Germinal center (tissue), 1 donor: ENCODE measurements at regions not wholly inside any gene's neighbourhood (a gene's known extent, or its start where the extent isn't known, plus 50 kb on each side); places are given as distances from the start of the nearest gene placed in this dataset.
"Not testable (repeated sequence)": the region's sequence is repeated elsewhere in the genome, so short reads cannot be mapped to it uniquely, and the experiment has no call there.

Experiments used
- DNase-seq: peaks from one replicate; pipeline ENCODE4 v3.0.0; 2012; ENCODE audit warnings: mixed read lengths, low spot score

DNA sequence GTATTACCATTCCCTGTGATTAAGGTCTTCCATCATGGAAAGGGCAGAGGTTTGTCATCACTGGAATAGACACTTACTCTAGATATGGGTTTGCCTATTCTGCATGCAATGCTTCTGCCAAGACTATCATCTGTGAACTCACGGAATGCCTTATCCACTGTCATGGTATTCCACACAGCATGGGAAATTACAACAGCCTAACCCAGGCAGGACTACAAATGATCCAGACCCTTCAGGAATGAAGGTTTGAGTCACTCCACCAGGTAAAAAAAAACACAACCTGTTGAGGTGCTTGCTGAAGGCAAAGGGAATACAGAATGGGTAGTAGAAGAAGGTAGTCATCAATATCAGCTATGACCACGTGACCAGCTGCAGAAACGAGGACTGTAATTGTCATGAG is 89.0 kb upstream of the RANBP6 start:
- not testable (repeated sequence) for DNase-seq

DNA sequence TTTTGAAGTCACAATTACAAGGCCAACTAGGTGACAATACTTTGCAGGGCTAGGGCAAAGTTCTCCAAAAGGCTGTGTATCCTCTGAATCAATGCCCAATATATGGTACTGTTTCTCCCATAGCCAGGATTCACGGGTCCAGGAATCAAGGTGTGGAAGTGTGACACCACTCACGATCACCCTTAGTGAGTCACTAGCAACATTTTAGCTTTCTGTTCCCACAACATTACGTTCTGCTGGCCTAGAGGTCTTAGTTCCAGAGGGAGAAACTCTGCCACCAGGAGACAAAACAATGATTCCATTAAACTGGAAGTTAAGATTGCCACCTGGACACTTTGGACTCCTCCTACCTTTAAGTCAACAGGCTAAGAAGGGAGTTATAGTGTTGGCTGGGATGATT is 88.5 kb upstream of the RANBP6 start:
- DNase-seq, result not testable (repeated sequence)

DNA sequence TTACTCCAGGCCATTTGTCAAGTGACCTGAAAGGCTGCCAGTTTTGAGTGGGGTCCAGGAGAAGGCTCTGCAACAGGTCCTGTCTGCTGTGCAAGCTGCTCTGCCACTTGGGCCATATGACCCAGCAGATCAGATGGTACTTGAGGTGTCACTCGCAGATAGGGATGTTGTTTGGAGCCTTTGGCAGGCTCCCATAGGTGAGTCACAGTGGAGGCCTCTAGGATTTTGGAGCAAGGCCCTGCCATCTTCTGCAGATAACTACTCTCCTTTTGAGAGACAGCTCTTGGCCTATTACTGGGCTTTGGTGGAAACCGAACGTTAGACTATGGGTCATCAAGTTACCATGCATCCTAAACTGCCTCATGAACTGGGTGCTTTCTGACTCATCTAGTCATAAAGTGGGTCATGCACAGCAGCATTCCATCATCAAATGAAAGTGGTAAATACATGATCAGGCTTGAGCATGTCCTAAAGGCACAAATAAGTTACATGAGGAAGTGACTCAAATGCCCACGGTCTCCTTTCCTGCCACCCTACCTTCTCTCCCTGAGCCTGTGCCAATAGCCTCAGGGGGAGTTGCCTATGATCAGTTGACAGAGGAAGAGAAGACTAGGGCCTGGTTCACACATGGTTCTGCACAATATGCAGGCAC is 87.0 kb upstream of the RANBP6 start:
- not testable (repeated sequence) for DNase-seq

DNA sequence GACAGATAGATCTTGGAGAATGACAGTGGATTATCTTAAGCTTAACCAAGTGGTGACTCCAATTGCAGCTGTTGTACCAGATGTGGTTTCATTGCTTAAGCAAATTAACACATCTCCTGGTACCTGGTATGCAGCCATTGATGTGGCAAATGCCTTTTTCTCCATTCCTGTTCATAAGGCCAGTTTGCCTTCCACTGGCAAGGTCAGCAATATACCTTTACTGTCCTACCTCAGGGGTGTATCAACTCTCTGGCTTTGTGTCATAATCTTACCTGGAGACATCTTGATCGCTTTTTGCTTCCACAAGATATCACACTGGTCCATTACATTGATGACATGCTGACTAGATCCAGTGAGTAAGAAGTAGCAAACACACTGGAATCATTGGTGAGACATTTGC is 86.3 kb upstream of the RANBP6 start:
- DNase-seq, result not testable (repeated sequence)

DNA sequence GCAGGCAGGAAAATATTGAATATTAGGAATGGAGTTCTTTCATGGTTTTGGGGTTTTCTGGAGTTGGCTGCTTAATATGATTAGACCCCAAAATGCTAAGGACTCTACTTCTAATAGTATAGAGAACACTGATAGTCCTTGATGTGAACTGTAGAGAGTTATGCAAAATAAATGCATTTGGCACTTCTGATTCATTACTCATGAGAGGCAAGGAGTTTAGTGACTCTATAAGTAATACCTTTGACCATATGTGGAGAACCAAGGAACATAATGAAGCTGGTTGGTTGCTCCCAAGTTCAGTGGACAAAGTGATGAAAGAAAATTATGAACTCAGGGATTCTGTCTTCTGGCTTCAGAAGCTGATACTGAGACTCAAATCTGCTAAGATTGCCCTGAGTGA is 83.9 kb upstream of the RANBP6 start:
- DNase-seq, result not testable (repeated sequence)

DNA sequence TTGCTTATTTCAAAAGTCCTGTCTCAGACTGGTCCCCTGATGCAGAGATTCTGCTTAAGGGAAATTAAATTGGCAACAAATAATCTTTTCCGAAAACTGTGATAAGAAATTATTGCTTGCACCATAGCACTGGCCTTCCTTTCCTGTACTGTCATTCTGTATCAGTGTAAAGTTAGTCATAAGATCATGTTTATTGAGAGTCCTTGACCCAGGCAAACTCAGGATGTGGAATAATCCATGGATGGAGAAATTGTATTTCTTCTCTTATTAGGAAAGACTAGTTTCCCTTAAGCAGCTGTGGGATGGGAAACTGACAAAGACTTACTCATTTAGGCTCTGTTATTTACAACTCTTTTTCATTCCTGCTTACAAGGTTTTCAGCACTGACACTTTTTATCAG is 83.0 kb upstream of the RANBP6 start:
- DNase-seq, result no peak

DNA sequence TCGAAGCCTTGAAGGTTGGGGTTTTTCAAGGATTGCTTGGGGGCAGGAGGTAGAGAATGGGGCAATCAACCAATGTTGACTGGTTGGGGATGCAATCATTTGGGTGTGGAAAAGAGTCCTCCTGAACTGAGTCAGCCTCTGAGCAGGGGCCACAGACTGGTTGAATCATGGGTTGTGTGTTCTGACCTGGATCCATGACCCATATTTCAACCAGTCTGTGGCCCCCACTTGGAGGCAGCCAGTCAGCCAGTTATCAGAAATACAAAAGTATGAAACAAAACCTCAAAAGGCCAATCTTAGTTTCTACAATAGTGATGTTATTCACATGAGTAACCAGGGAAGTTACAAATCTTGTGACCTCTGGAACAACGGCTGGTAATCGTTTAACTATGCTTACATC is 81.4 kb upstream of the RANBP6 start:
- DNase-seq, result no peak

DNA sequence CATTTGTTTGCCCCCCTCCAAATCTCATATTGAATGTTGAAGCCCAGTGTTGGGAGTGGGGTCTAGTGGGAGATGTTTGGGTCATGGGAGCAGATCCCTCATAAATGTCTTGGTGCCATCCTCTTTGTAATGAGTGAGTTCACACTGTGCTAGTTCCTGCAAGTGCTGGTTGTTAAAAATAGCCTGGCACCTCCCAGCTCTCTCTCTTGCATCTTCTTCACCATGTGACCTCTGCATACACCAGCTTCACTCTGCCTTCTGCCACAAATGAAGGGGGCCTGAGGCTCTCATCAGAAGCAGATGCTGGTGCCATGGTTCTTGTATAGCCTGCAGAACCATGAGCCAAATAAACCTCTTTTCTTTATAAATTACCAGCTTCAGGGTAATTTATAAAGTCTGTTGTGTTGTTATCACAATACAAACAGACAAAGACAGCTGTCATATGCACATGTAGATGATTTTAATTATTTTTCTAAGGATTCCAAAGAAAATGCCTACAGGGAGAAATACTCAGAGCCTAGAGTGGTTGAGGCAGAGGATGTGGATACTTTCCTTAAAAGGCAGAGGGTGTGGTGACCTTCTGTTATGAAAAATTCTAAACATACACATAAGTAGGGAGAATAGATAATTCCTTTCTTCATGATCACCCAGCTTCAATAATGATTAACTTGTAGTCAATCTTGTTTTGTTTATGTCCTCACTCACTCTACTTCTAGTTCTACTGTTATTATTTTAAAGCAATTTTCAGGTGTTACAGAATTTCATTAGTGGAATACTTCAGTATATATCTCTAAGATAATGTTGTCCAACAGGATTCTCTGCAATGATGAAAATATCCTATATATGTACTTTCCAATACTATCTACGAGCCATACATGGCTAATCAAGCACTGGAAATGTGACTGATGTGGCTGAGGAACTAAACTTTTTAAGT is 75.1 kb upstream of the RANBP6 start:
- no peak for DNase-seq

DNA sequence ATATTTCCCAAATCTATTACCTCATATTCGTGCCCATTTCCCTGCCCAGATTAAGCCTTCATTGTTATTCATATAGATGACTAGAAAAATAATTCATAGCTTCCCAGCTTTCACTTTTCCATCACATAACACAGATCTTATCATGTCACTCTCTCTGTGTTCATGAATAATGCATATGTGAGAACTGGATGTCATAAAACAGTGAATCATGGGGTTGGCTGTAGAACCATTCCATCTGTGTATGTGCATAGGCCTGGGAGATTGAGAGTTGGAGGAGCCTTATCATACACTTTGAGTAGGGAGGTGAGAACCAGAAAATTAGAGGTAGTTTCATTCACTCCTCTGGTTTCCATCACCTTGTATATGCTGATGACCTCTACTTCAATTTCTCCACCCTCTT is 73.9 kb upstream of the RANBP6 start:
- DNase-seq, result no peak

DNA sequence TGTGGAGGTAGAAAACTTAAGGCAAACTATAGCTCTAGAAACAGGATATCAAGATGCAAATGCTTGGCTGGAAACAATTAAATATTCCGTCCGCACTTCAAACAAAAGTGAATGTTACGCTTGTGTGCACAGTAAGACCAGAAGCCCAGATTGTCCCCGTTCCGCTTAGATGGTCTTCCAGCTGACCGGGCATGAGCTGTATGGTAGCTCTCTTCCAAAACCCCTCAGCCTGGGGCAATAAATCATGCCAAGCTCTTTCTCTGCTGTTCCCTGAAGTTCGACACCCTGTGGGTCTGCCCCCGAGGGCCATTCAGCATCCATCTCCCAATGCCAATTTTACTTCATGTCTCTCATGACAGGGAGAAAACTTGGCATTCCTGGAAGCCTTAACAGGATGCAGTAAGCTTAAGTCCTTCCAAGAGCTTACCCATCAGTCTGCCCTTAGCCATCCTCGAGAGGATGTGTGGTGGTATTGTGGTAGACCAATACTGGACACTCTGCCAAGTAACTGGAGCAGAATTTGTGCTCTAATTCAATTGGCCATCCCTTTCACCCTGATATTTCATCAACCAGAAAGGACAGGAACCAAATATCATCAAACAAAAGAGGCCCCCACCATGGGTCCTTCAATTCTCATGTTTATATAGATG is 70.7 kb upstream of the RANBP6 start:
- DNase-seq, result no peak

DNA sequence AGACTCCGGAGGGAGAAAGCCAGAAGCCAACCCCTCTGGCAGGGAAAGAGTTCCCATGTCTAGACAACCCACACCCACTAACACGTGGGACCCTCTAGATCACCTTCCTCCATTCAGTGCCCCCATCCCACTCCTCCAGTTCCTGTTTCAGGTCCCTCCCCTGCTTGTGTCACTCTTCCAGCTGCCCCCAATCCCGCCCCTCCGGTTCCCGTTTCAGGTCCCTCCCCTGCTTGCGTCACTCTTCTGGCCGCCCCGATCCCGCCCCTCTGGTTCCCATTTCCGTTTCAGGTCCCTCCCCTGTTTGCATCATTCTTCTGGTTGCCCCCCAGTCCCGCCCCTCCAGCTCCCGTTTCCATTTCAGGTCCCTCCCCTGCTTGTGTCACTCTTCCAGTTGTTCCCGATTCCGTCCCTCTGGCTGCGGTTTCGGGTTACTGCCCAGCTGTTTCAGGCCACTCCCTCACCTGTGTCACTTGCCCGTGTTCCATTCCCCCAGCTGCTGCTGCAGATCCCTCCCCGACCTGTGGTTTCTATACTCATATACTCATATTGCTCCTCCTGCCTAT is 64.8 kb upstream of the RANBP6 start:
- DNase-seq, result peak; percentile 77

DNA sequence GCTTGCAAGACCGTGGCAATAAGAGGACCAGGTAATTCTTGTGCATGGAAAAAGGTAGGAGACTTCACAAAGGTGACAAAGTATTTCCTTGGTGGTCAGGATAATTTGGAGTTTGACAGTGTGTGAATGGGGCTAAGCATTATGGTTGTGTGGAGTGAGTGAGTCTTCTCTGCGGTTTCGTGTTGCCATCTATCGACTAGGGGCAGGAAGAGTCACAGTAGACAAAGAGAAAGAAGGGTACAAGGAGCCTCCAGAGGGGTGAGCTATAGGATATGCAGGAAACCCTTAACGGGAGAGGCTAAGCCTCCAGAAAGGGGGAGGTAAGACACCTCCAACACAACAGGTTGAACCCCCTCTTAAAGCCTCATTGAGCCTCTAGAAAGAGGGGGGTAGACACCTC is 64.0 kb upstream of the RANBP6 start:
- DNase-seq, result no peak

DNA sequence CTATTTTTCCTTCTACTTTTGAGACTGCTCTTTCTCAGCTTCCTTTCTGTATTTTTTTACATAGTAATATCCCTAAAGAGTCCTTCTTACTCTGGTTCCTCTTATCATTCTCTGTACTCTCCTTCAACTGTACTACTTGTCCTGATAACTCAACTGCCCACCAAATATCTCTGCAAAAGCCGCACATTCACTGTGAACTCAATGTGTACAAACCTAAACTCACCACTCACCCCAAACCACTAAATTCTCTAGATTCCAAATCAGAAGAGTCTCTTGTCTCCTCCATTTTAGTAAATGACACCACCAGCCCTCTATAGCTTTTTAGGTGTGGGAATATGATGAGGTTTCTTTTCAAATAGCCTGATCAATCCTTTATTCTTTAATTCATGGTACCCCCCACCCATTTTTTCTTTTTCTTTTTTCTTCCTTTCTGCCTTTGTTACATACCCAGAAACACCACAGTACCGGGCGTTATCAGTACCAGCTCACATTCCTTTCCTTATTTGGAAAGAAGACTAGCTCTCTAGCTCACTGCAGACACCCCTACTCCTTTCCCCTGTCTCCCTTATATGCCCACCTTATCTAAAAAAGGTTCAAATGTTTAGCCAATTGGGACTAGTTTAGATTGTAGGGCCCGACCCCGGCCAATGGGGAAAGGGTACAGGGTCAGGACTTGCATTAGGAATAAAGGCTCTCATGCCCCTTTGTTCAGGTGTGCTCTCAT is 63.1 kb upstream of the RANBP6 start:
- DNase-seq, result no peak

DNA sequence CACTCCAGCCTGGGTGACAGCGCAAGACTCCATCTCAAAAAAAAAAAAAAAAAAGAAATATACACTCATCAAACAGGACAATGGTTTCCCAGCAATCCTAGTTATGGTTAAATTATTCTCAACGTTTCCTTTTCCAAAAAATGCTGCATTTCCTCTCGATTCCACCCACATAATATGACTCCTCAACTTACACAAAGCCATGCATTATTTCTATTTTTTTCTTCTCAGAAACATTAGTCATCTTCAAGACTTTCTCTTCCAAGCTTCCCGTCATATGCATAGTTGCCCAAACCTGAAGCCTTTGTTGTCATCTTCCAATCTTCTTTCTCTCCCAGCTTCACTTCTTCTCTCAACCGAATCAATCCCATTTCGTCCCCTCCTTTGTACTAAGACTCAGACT is 61.4 kb upstream of the RANBP6 start:
- no peak for DNase-seq

DNA sequence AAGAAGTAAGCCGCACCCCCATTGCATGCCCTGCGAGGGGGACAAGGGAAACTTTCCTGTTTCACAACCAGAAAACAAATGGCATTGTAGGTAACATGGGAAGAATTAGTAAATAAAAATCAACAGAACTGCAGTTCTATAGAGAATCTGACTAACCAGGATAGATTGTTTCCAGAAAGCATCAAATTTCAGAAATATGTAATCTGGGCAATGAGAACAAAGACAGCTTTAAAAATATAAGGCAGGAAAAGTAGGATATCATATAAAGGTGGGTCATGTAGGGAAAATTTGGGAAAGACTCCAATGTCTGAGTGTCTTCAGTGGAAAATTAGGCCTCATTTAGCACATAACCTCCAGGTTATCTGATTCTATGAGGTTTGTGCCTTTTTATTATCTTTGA is 58.3 kb upstream of the RANBP6 start:
- no peak for DNase-seq

DNA sequence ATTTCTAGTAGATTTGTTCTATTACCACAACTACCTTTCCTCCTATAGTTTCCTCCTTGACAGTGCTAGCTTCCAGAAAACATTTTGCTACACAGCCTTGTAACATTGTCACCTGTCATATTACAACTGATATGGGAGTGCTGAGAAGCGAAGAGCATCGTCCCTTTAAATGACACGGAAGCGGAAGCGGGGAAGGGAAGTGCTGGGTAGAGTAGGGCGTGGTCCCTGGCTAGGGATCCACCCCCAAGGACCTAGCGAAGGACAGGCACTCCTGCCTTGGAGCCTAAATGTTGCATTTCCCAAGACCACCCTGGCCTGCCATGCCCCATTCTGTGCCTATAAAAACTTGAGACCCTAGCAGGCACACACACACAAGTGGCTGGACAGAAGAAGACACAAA is 57.4 kb upstream of the RANBP6 start:
- DNase-seq, result no peak

DNA sequence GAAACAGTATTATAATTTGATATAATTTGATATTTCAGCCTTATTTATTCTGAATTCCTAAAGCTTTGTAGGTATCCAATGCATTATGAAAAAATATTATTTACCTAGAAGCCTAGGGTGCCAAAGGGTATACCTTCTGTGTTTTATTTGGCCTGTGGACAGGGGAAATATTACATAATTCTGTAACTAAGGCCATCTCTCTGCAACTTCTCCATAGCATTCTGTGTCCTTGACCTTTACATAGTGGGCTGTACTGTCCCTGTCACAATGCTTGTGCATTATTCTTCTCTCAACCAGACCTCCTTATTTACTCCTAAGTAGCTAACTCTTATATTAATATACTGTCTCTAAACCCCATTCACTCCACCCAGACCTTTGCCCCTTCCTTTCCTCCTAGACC is 57.0 kb upstream of the RANBP6 start:
- no peak for DNase-seq

DNA sequence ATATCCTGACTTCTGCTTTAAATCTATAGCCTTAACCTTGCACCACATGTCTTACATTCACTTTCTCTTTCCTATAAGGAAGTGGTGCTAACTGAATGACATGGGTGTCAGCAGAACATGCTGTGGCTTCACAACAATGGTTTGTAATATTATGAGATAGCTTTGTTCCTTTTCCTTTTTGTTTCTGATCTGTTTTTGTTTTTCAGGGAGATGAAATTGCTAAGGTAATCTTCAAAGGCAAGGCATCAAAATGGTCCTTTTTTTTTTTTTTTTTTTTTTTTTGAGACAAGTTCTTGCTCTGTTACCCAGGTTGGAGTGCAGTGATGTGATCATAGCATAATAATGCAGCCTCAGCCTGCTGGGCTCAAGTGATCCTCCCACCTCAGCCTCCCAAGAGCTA is 53.6 kb upstream of the RANBP6 start:
- peak; percentile 40 for DNase-seq

DNA sequence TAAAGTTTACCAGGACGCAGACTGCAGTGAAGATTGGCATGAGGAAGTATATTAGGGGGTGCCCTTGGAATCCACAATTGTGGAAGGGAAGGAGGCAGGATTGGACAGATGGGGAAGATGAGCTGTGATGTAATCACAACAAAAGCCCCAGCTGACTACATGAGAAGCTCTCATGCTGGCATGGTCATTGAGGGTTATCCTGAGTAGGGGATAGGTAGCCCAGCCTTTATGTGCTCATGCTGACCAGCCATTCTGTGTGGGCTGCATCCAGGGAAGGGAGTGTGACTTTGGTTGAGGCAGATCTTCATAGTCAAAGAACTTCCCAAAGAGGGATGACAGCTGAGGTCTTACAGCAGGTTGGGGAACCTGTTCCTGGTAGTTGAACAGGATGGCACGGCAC is 52.0 kb upstream of the RANBP6 start:
- DNase-seq, result no peak
